ENCODE measurements at regions not wholly inside any gene's neighbourhood (a gene's known extent, or its start where the extent isn't known, plus 50 kb on each side); places are given as distances from the start of the nearest gene placed in this dataset.

DNA sequence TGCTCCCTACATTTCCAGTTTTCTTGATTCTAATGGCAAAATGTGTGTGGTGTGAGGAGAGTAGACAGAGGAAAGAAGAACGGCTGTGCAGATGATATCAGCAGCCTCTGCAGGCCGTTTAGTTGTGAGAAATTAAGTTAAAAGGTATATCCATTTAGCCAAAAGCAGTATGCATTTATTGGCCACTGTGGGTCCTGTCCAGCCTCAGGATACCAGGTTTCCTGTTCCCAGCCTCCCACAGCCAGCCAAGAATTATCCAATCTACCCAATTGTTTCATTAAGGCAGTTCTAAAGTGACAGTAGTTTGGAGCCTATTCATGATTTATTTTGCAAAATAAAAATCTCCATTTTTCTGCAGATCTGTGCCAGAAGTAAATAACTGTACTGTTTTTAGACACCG, 107.5 kb downstream of the TMEM18 start:
- no peak overlapping the region for H2AK5ac ChIP-seq (ENCODE audit: low read depth, low read length)
- no peak overlapping the region for H4K91ac ChIP-seq (ENCODE audit: low read depth, low read length, poor library complexity)
- H3K18ac ChIP-seq (ENCODE audit: low read length), result no peak overlapping the region
- peaks cover 1% of the 10 kb centered on the region for H3K79me1 ChIP-seq (ENCODE audit: low read depth, low read length)
- no peak overlapping the region for H2AFZ ChIP-seq (ENCODE audit: low read length)
- WGBS, 2 donors (ENCODE audit: extremely low coverage in 2 of 2, insufficient read length in 2 of 2, insufficient replicate concordance in 1 of 2), result no CpG with 5 or more reads among the region's 3 CpGs
- no peak overlapping the region for H3K9ac ChIP-seq (ENCODE audit: low read depth, low read length, poor library complexity)
- H3K4me3 ChIP-seq (ENCODE audit: low read length in 2 of 2), result no peak overlapping the region
- no peak overlapping the region for H2BK120ac ChIP-seq (ENCODE audit: low read depth, low read length)
- no peak overlapping the region for H3K27ac ChIP-seq (replicated peaks; ENCODE audit: low read length)
- H2BK5ac ChIP-seq (ENCODE audit: low read length), result no peak overlapping the region
- no peak overlapping the region for H2BK15ac ChIP-seq (ENCODE audit: low read length)
- no peak overlapping the region for H3K14ac ChIP-seq (ENCODE audit: low read length)
- H4K8ac ChIP-seq (ENCODE audit: low read depth, low read length), result no peak overlapping the region
- no peak overlapping the region for H3K23ac ChIP-seq (ENCODE audit: low read depth, low read length, poor library complexity)
- no peaks in the 10 kb centered on the region for H3K36me3 ChIP-seq (replicated peaks in 1 of 2; ENCODE audit: control insufficient read depth in 2 of 2, insufficient read depth in 2 of 2, low read length in 2 of 2)
- H3K9me3 ChIP-seq (replicated peaks in 1 of 2; ENCODE audit: control insufficient read depth in 2 of 2, insufficient read depth in 1 of 2, low read depth in 1 of 2, low read length in 2 of 2), result peaks cover 0 to 4% of the 10 kb centered on the region in 2 donors
- H3K4ac ChIP-seq (ENCODE audit: low read length), result no peak overlapping the region
- H2BK12ac ChIP-seq (ENCODE audit: low read length), result no peak overlapping the region
- DNase-seq (ENCODE audit: low spot score), result no peak
- no peak overlapping the region for H3K4me2 ChIP-seq (ENCODE audit: insufficient read depth, low read length, poor library complexity, severe bottlenecking)
- no peaks in the 10 kb centered on the region for H3K27me3 ChIP-seq (ENCODE audit: control insufficient read depth in 3 of 3, insufficient read depth in 3 of 3, low read depth in 1 of 3, low read length in 3 of 3)
- H3K4me1 ChIP-seq (ENCODE audit: control insufficient read depth in 2 of 2, insufficient read depth in 1 of 2, low read depth in 1 of 2, low read length in 2 of 2), result no peaks in the 10 kb centered on the region

- Histone ChIP-seq H3K27ac (replicated peaks; ENCODE audit: low read length) (no peak overlapping the region), H2BK12ac (ENCODE audit: low read length) (no peak overlapping the region), H3K9me3 (replicated peaks in 1 of 2; ENCODE audit: control insufficient read depth in 2 of 2, insufficient read depth in 1 of 2, low read depth in 1 of 2, low read length in 2 of 2) (peaks cover 0 to 4% of the 10 kb centered on the region in 2 donors), H2BK5ac (ENCODE audit: low read length) (no peak overlapping the region), H2BK15ac (ENCODE audit: low read length) (no peak overlapping the region), H3K27me3 (ENCODE audit: control insufficient read depth in 3 of 3, insufficient read depth in 3 of 3, low read depth in 1 of 3, low read length in 3 of 3) (no peaks in the 10 kb centered on the region), H2AK5ac (ENCODE audit: low read depth, low read length) (no peak overlapping the region), H3K18ac (ENCODE audit: low read length) (peak overlapping the region; percentile 49), H4K91ac (ENCODE audit: low read depth, low read length, poor library complexity) (no peak overlapping the region), H3K9ac (ENCODE audit: low read depth, low read length, poor library complexity) (no peak overlapping the region), H3K79me1 (ENCODE audit: low read depth, low read length) (peaks cover 1% of the 10 kb centered on the region), H3K14ac (ENCODE audit: low read length) (no peak overlapping the region), H3K36me3 (replicated peaks in 1 of 2; ENCODE audit: control insufficient read depth in 2 of 2, insufficient read depth in 2 of 2, low read length in 2 of 2) (no peaks in the 10 kb centered on the region), H2BK120ac (ENCODE audit: low read depth, low read length) (no peak overlapping the region), H2AFZ (ENCODE audit: low read length) (no peak overlapping the region), H3K23ac (ENCODE audit: low read depth, low read length, poor library complexity) (no peak overlapping the region), H3K4me3 (ENCODE audit: low read length in 2 of 2) (no peak overlapping the region), H3K4me1 (ENCODE audit: control insufficient read depth in 2 of 2, insufficient read depth in 1 of 2, low read depth in 1 of 2, low read length in 2 of 2) (no peaks in the 10 kb centered on the region), H3K4me2 (ENCODE audit: insufficient read depth, low read length, poor library complexity, severe bottlenecking) (no peak overlapping the region), H3K4ac (ENCODE audit: low read length) (no peak overlapping the region), H4K8ac (ENCODE audit: low read depth, low read length) (no peak overlapping the region)
- DNase-seq (ENCODE audit: low spot score), result no peak
- WGBS, 2 donors (ENCODE audit: extremely low coverage in 2 of 2, insufficient read length in 2 of 2, insufficient replicate concordance in 1 of 2), result no CpG with 5 or more reads among the region's 4 CpGs
These were observed 108.5 kb downstream of the TMEM18 start for GRCh38 chr2:568639-569235.

- Histone ChIP-seq H3K9me3 (replicated peaks in 1 of 2; ENCODE audit: control insufficient read depth in 2 of 2, insufficient read depth in 1 of 2, low read depth in 1 of 2, low read length in 2 of 2) (peaks cover 0 to 4% of the 10 kb centered on the region in 2 donors), H3K4me1 (ENCODE audit: control insufficient read depth in 2 of 2, insufficient read depth in 1 of 2, low read depth in 1 of 2, low read length in 2 of 2) (peaks cover 0 to 2% of the 10 kb centered on the region in 2 donors), H2AFZ (ENCODE audit: low read length) (no peak overlapping the region), H2AK5ac (ENCODE audit: low read depth, low read length) (no peak overlapping the region), H3K9ac (ENCODE audit: low read depth, low read length, poor library complexity) (no peak overlapping the region), H3K36me3 (replicated peaks in 1 of 2; ENCODE audit: control insufficient read depth in 2 of 2, insufficient read depth in 2 of 2, low read length in 2 of 2) (no peaks in the 10 kb centered on the region), H3K4me3 (ENCODE audit: low read length in 2 of 2) (no peak overlapping the region), H2BK12ac (ENCODE audit: low read length) (no peak overlapping the region), H3K79me1 (ENCODE audit: low read depth, low read length) (peaks cover 1% of the 10 kb centered on the region), H3K14ac (ENCODE audit: low read length) (no peak overlapping the region), H2BK5ac (ENCODE audit: low read length) (no peak overlapping the region), H3K4ac (ENCODE audit: low read length) (no peak overlapping the region), H3K18ac (ENCODE audit: low read length) (no peak overlapping the region), H3K23ac (ENCODE audit: low read depth, low read length, poor library complexity) (no peak overlapping the region), H3K27ac (replicated peaks; ENCODE audit: low read length) (no peak overlapping the region), H2BK15ac (ENCODE audit: low read length) (no peak overlapping the region), H3K4me2 (ENCODE audit: insufficient read depth, low read length, poor library complexity, severe bottlenecking) (no peak overlapping the region), H4K8ac (ENCODE audit: low read depth, low read length) (no peak overlapping the region), H3K27me3 (ENCODE audit: control insufficient read depth in 3 of 3, insufficient read depth in 3 of 3, low read depth in 1 of 3, low read length in 3 of 3) (no peaks in the 10 kb centered on the region), H2BK120ac (ENCODE audit: low read depth, low read length) (no peak overlapping the region), H4K91ac (ENCODE audit: low read depth, low read length, poor library complexity) (no peak overlapping the region)
- WGBS, 2 donors (ENCODE audit: extremely low coverage in 2 of 2, insufficient read length in 2 of 2, insufficient replicate concordance in 1 of 2), result no CpG with 5 or more reads among the region's 27 CpGs
- DNase-seq (ENCODE audit: low spot score), result no peak
These were observed 109.2 kb downstream of the TMEM18 start for GRCh38 chr2:567865-568638.

- Histone ChIP-seq H3K27ac (replicated peaks; ENCODE audit: low read length) (no peak overlapping the region), H2BK120ac (ENCODE audit: low read depth, low read length) (no peak overlapping the region), H3K4me1 (ENCODE audit: control insufficient read depth in 2 of 2, insufficient read depth in 1 of 2, low read depth in 1 of 2, low read length in 2 of 2) (peaks cover 0 to 2% of the 10 kb centered on the region in 2 donors), H2BK15ac (ENCODE audit: low read length) (no peak overlapping the region), H4K91ac (ENCODE audit: low read depth, low read length, poor library complexity) (no peak overlapping the region), H3K14ac (ENCODE audit: low read length) (no peak overlapping the region), H3K18ac (ENCODE audit: low read length) (no peak overlapping the region), H3K9me3 (replicated peaks in 1 of 2; ENCODE audit: control insufficient read depth in 2 of 2, insufficient read depth in 1 of 2, low read depth in 1 of 2, low read length in 2 of 2) (peaks cover 0 to 4% of the 10 kb centered on the region in 2 donors), H3K4ac (ENCODE audit: low read length) (no peak overlapping the region), H3K9ac (ENCODE audit: low read depth, low read length, poor library complexity) (no peak overlapping the region), H2BK5ac (ENCODE audit: low read length) (no peak overlapping the region), H3K36me3 (replicated peaks in 1 of 2; ENCODE audit: control insufficient read depth in 2 of 2, insufficient read depth in 2 of 2, low read length in 2 of 2) (no peaks in the 10 kb centered on the region), H2AK5ac (ENCODE audit: low read depth, low read length) (no peak overlapping the region), H3K4me3 (ENCODE audit: low read length in 2 of 2) (no peak overlapping the region), H2BK12ac (ENCODE audit: low read length) (no peak overlapping the region), H4K8ac (ENCODE audit: low read depth, low read length) (no peak overlapping the region), H2AFZ (ENCODE audit: low read length) (no peak overlapping the region), H3K4me2 (ENCODE audit: insufficient read depth, low read length, poor library complexity, severe bottlenecking) (no peak overlapping the region), H3K79me1 (ENCODE audit: low read depth, low read length) (peaks cover 1% of the 10 kb centered on the region), H3K27me3 (ENCODE audit: control insufficient read depth in 3 of 3, insufficient read depth in 3 of 3, low read depth in 1 of 3, low read length in 3 of 3) (no peaks in the 10 kb centered on the region), H3K23ac (ENCODE audit: low read depth, low read length, poor library complexity) (no peak overlapping the region)
- no CpG with 5 or more reads among the region's 9 CpGs for WGBS, 2 donors (ENCODE audit: extremely low coverage in 2 of 2, insufficient read length in 2 of 2, insufficient replicate concordance in 1 of 2)
- no peak for DNase-seq (ENCODE audit: low spot score)
These were observed 109.7 kb downstream of the TMEM18 start for GRCh38 chr2:567496-567864.

All from neuronal stem cell (in vitro differentiated cells).